Activated CD4-positive, alpha-beta T cell treated with anti-CD3 and anti-CD28 coated beads, Interleukin-2, Interleukin-4, amounts not matched to agents 100 ng/mL and 50 ng/mL, durations not matched to agents 16 hours and 8 hours (primary cell): ENCODE measurements at regions not wholly inside any gene's neighbourhood (a gene's known extent, or its start where the extent isn't known, plus 50 kb on each side); places are given as distances from the start of the nearest gene placed in this dataset.

Source experiments
- DNase-seq: peaks from one replicate; pipeline ENCODE4 v3.0.0-alpha.2; 2020; ENCODE audit warnings: low spot score

DNA sequence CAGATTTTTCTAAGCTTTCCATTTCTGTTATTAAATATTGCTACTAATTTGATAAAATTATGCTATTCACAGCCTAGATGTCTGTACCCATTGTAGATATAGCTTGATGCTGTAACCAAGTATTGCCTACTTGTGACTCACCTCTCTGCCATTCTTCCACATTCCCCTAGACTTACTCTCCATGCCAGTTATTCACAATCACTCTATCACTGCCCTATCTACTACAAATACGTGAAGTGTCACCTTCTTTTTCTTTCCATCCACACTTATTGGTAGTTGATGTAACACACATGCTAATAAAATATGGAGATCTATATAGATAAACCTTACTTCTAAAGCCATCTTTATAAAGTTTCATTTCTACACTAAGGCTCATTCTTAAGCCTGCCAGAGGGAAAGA is 179.4 kb upstream of the PACRGL start:
- DNase-seq = no peak

DNA sequence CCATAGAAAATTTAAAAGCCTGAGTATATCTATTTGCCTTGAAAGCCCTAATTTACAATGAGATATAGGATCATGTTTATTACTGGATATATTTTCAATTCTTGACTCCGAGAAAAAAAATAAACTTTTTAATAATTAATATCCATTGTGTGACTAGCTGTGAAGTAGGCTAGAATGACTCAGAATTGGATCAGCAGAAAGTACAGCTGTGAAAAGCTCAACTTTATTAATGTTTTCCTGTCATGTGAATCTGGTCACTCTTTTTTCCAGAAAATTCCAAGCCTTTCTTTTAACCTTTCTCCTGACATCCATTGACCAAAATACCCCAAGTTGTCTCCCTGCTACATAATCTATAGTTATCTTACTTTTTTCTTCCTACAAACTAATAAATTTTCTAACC is 171.8 kb upstream of the PACRGL start:
- DNase-seq = no peak

DNA sequence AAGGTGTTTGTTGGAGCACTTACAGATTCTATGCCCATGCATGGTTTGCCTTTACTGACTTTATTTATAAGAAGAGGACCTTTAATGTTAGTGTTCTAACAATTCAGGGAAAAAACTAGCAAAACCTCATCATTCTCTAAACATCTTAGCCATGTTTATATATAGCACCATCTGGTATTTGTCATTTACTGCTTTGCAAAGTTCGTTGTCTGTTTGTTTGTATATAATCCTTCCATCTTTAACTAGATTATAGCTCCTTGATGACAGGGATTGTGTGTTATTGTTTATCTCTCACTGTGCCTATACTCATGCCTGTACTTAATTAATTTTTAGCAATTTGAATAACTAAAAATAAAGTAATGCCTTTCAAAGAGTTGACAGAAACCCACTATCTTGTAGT is 170.6 kb upstream of the PACRGL start:
- DNase-seq = no peak

DNA sequence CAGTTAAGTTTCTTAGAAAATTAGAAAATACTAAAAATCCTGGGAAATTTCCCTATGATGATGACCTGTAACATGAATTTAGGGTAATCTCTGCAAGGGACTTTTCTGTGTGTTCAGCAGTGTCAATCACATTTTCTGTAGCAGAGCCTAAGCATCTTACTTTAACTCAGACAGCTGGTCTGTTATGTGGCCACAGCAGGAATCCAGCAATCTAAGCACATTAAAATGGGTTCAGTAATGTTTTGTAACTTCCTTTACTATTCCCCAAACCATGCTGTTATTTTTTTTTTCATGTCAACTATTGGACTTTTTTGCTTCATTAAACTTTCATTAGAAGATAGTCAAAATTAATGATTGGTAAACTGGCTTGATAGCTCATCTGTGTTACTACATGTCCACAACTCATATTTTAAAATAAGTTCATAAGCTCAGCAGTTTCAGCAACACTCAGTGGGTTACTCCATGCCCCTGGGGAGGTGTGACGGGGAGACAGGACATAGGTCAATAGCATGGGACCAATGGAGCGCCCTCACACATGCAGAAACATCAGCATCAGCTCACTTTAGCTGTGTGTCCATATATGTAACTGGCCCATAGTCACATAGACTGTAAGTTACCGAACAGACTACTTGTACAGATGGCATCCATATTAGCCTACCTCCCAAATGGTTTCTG is 168.0 kb upstream of the PACRGL start:
- no peak for DNase-seq

DNA sequence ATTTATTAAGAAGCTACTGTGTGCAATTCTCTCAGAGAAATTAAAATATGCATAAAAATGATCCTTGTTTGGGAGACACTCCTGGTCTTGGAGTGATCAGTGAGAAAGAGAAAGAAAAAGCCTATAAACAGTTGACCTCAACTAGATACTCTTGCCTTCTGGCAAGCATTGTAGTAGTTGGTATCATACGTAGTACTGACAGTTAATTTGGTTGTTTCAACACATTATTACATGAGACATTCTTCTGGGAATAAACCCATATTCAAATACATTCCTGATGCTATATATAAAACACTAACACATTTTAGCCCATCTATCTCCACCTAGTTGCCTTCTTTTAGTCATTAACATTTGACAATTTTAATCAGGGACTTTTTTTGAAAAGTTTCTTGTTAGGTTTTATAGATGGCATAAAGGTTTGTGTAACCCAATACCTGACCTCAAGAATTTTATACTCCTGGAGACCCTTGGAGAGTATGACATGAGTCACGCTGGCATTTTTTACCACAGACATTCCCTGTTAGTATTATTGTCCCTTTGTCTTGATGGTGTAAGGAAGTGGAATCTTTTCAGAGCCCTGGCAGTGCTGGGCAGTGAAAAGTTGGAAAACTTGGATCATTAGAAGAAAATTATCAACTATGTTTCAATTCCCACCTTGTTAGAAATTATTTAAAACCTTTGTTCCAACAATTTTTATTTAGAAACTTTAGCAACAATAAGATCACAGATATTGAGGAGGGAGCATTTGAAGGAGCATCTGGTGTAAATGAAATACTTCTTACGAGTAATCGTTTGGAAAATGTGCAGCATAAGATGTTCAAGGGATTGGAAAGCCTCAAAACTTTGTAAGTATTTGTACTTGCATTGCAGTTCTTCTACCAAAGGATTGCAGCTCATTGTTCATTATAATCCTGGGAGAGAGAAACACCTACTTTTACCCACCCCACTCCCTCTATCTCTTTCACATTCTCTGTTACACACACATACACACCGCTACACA is 167.1 kb upstream of the PACRGL start:
- no peak for DNase-seq

DNA sequence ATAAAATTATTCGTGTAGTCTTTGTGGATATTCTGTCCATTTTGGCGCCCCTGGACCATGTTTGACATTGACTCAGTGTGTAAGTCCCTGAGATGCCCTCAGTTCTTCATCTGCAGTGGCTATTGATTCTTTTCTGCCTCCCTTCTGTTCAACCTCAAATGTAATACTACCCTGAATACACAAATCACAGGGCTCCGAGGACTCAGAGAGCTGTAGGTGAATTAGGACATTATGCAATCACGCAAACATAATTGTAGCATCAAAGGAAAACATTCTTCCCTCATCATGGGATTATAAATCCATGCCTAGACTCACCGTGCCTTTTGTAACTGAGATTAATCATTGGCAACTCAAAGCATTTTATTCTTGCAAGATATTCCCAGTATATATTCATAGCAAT is 161.4 kb upstream of the PACRGL start:
- no peak for DNase-seq

DNA sequence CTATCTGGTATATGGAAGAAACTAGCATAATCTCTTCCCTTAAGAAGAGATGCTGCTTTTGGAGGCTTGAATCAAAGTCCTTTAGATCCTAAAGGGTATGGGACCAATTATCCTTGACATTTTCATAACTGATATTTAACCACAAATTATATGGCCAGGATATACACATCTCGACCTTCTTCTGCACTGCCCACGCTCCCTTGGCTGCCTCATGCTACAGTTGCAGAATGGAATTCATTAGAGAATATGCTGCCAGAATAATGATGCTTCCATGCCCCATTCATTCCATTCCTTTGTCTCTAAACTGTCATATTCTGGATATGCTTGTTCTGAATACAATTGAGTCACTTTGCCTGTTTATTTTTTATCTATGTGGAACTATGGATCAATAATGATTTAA is 157.1 kb upstream of the PACRGL start:
- DNase-seq = no peak

DNA sequence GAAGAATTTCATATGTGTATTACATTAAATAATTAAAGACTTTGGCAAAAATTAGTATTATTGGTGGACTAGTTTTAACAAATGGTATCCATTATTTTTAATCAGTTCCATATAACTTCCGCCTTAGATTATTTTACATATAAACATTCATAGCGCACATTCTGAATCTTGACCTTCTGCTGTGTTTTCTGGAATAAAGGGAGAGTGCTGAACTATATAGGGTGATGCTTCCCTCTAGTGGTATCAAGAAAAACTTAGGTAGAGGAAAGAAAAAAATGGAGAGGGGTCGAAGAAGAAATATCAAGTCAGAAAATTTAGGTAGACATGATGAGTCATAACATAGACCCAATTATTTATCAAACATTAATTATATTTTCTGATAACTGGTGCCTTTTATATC is 155.6 kb upstream of the PACRGL start:
- DNase-seq = no peak

DNA sequence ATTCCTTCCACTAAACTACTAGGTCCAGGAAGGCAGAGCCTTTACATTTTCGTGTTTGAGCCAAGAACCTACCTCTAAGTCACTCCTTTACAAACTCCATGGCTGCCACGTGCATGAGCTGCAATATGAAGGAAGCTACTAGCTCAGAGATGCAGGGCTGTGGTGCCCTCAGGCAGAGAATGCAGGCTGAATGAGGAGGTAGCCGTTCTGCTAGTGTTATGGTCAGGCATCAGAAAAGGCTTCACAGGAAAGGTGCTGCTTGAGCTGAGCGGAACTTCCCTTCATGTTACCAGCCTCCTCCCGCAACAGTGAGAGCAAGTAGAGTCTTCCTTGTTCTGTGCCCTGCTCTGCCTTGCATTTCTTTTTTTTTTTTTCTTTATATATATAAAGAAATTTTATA is 148.3 kb upstream of the PACRGL start:
- no peak for DNase-seq

DNA sequence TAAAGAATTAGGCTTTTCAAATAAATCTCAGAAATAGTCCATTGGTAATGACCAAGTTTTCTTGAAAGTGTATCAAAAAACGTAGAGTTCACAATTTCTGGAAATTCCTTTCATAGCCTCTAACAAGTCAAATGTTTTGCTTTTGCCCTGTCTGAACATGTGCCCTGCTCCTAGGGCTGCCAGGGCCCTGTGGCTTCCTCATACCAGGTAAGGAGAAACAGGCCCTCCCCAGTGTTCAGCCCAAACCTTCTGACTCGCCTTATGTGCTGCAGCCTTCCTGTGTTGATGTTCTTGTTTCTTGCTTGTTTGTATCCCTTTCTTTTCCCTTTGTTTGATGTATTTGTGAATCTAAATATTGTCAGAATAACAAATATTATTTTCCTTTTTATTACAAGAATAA is 146.1 kb upstream of the PACRGL start:
- no peak for DNase-seq

DNA sequence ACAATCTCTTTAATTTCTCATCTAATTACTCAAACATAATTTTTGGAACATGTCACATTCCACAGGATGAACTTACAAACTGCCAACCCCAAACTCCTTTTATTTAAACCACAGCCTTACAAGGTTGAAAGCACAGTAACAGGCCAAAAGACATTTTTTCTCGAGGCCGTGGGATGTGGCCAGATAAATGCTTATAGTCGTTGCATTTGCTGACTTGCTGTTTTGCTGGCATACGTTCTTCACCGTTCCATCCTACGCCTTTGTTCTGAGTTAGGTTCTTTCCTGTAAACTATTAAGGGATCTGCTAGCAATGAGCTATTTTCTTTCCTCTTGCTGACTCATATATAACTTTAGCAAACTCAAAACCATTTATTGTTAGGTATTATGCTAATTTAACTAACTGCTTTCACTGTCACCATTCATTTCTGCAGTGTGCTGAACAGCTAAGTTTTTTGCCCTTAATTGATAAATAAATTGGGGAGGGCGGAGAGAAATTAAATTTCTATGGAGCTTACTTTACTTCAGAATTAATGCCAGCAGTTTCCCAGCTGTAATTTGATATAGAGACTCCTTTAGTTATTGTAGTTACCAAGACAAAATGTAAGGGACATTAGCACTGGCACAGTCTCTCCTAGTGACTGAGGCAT is 135.1 kb upstream of the PACRGL start:
- no peak for DNase-seq

DNA sequence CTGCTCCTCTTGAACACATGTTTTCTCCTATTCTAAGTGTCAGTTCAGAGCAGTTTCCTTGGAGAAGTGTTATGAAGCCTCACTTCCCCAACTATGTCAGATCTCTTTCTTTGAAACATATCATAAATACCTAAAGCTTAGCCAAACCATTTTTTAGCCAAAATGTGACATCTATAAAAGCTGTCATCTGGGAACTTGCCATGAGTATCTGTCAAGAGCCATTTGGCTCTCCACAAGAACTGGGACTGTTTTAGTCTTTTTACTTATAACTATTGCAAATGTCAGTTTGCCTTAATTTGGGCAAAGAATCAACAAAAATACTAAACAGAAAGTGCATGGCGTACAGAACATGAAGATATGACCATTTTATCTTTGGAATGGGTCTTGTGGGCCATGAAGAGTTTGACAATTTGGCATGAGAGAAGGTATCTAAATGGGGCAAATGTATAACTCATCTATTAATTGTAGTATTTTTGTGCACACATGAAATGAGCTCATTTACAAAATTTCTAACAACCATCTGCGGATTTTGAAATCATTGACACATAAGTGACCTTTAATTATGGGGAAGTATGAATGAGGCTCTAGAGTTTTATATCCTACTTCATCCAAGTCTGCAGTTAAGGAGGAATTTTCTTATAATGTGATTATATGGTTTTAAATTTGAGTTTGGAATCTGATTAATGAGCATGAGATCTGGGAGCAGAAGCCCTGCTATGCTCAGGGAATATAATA is 129.1 kb upstream of the PACRGL start:
- no peak for DNase-seq

DNA sequence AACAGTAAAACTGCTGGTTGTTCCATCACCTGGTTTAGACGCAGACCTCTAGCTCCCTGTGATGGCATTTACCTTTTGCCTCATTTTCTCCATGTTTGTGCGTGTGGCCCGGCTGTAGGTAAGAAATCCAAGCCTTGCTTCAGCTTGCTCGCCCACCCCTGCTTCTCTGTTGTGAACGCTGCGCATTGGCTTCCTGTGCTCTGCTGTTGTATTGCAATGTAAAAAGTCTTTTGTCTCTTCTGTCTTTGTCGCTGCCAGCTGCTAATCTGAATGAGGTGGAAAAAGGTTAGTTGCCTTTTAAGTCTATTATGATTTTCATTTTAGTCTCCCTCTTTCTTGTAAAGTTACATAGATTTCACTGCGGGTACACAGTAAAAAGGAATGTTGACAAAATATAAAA is 127.3 kb upstream of the PACRGL start:
- no peak for DNase-seq

DNA sequence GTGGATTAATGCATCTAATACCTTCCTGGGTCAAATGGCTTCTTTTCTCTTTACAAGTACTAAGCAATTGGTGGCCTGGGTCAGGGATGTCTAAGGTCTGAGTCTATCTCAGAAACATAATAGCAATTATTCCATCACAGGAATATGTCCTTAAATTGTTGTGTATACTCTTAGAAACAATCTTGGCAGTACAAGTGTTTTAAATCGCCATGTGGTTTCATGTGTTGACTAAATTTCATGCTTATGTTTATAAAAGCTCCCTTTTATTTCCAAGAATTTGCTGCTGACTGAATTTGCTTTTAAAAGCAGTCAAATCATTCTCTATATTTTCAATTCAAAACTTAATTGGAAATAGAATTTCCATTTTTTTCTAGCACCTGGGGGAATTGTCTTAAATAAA is 125.3 kb upstream of the PACRGL start:
- no peak for DNase-seq

DNA sequence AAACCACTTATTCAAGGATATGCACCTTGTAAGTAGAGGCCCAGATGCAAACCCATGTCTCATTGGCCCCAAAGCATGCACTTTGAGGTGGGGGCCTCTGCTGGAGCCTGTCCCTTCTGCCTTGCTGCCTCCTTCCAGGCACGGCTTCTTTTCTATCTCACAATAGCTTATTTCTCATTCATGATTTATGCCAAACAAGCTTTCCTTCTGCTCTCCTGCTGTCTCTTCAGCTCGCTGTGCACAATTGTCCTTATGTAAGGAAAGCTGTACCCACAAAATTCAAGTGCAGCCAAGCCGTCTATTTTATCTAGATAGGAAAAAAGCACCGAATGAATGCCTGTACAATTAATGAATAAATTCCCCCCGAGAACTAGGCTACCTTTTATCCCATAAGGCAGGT is 124.8 kb upstream of the PACRGL start:
- DNase-seq = no peak

DNA sequence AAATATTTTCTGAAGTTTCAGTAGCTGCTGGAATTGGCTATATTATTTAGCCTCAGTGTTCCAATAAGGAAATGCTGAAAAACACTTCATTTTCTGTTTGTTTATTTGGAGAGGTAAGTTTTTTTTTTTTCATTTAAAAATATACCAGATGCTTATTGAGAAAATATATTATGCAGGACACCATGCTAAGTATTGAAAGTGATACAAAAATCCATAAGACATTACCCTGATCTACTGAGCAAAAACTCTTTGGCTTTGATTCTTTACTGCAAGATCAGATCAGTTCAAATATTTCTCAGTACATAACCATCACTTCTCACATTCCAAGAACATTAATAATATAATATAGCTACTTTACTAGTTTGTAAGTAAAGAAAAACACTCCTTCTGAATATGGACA is 123.4 kb upstream of the PACRGL start:
- DNase-seq = no peak

DNA sequence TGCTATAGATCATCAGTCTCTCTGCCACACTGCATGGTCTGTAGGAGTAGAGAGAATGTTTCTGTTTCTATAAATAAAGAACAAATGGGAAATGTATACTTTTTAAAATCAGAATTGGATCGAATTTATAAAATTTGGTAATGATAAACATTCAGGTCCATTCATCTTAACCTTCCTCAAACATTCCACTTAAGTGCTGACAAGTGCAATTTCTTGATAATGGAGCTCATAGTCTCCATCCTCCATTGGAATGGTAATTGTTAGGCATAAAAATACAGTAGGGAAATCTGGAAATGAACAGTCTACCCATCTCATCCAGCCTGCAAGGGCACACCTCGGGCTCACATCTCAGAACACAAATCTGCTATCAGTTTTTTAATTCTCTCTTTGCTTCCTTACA is 122.6 kb upstream of the PACRGL start:
- no peak for DNase-seq

DNA sequence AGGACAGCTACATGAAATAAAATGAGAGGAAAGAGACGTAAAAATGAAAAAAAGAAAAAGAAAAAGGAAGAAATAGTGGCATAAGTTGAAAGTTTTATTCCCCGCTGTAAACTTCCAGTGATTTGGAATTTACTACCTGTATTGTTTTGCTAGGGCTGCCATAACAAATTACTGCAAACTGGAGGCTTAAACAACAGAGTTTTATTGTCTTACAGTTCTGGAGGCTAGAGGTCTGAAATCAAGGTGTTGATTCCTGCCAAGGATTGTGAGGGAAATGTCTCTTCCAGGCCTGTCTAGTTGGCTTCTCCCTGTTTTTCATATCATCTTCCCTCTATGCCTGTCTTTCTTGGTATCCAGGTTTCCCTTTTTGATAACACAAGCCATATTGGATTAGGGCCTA is 119.4 kb upstream of the PACRGL start:
- DNase-seq = no peak

DNA sequence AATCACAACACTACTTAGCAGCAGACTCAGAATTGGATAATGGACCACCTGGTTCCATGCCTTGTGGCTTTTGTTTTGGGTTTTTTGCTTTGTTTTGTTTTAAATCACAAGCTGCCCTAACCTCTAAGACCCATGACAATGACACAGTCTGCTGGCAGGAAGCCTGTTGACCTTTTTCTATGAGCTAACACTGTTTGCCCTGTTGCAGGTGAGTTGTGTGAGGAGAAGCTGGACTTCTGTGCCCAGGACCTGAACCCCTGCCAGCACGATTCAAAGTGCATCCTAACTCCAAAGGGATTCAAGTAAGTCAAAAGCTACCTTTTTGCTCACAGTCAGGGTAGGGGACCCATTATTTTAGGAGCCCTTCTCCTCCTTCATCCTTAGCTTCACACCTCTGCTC is 110.8 kb upstream of the PACRGL start:
- DNase-seq = no peak

DNA sequence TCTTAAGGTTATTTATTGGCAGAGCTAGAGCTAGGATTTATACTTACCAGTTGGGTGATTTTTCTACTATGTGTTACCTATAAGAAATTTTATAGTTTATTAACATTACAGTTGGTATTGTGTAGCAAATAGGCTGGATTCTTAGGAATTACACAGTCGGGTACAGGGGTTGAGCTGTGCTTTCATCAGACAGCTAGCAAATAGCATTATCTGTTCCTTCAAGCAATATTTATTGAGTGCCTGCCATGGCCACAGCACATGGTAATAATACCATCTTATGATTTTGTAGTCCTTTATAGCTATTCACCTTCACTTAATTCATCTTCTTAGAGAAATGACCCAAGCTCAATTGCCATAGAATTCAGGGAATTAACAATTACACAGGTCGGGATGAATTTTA is 109.4 kb upstream of the PACRGL start:
- DNase-seq = no peak

DNA sequence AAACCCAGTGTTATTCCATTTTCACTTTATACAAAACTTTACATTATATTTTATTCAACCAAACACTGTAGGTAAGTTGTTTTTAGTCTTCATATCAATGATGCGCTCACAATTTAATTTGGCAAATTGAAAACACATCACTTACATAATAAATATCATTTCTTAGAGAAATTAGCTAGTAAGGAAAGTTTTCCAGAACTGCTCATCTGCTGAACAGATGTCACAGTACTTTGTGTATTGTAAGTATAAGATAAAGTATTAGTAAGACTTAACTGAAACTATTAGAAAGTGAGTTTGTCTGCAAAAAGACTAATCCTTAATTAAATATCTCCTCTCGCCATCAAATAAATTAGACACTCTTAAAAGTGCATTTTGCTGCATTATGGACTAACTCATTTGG is 108.7 kb upstream of the PACRGL start:
- no peak for DNase-seq

DNA sequence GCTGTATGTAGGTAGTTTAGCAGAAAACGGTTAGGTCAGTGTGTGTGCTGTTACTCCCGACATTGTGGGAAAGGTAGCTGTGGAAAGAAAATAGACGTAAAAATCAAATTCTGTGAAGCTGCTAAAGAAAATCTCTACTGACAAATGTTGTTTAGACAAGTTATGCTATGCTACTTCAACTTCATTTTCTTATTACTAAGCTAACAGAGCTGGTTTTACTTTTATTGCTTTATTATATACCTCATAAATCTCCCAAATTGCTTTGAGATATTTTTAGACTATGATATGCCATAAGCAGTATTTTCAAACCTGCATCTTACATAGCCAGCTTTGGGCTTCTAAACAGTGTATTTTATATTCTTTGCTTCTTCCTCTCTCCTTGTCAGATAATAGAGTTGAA is 108.2 kb upstream of the PACRGL start:
- no peak for DNase-seq
